Neuronal stem cell (in vitro differentiated cells): ENCODE measurements at regions not wholly inside any gene's neighbourhood (a gene's known extent, or its start where the extent isn't known, plus 50 kb on each side); places are given as distances from the start of the nearest gene placed in this dataset.
"Not testable (repeated sequence)": the region's sequence is repeated elsewhere in the genome, so short reads cannot be mapped to it uniquely, and the experiment has no call there.

ENCODE experiments used
- DNase-seq: peaks from one replicate; pipeline ENCODE4 v3.0.0-alpha.2; 2013; ENCODE audit warnings: low spot score
- H2AFZ ChIP-seq: one replicate; pipeline ENCODE4 v1.6.1; 2013; ENCODE audit warnings: mild to moderate bottlenecking, low read length, inconsistent platforms
- H2AK5ac ChIP-seq: 2 replicates; pipeline ENCODE4 v1.6.1; 2013; ENCODE audit warnings: low read depth, mild to moderate bottlenecking, inconsistent platforms, low read length, moderate library complexity, mixed read lengths
- H2BK120ac ChIP-seq: 2 replicates; pipeline ENCODE4 v1.6.1; 2013; ENCODE audit warnings: low read depth, mild to moderate bottlenecking, inconsistent platforms, low read length, moderate library complexity, mixed read lengths
- H2BK12ac ChIP-seq: one replicate; pipeline ENCODE4 v1.6.1; 2013; ENCODE audit warnings: low read length, inconsistent platforms
- H2BK15ac ChIP-seq: 2 replicates; pipeline ENCODE4 v1.6.1; 2013; ENCODE audit warnings: mild to moderate bottlenecking, low read length, inconsistent platforms, mixed read lengths
- H2BK5ac ChIP-seq: one replicate; pipeline ENCODE4 v1.6.1; 2013; ENCODE audit warnings: inconsistent platforms, mild to moderate bottlenecking, low read length, moderate library complexity
- H3K14ac ChIP-seq: one replicate; pipeline ENCODE4 v1.6.1; 2013; ENCODE audit warnings: low read length, inconsistent platforms
- H3K18ac ChIP-seq: 2 replicates; pipeline ENCODE4 v1.6.1; 2013; ENCODE audit warnings: low read length, inconsistent platforms
- H3K23ac ChIP-seq: 2 replicates; pipeline ENCODE4 v1.6.1; 2013; ENCODE audit warnings: low read depth, mild to moderate bottlenecking, mixed read lengths, low read length, inconsistent platforms; ENCODE audit not compliant: poor library complexity
- H3K27ac ChIP-seq: replicated peaks from 3 replicates; pipeline ENCODE4 v1.5.1; 2013; ENCODE audit warnings: low read length, inconsistent platforms
- H3K27me3 ChIP-seq, 3 experiments: 2 replicates each; pipeline ENCODE4 v1.6.1; 2013; ENCODE audit warnings: low read length in 3 of 3, mild to moderate bottlenecking in 2 of 3, inconsistent platforms in 1 of 3, low read depth in 1 of 3, mixed read lengths in 1 of 3, moderate library complexity in 1 of 3; ENCODE audit not compliant: control insufficient read depth in 3 of 3, insufficient read depth in 3 of 3
- H3K36me3 ChIP-seq, 2 donors: replicated peaks in 1 of 2; 2 replicates each; pipeline ENCODE4 v1.6.1; 2013; ENCODE audit warnings: low read length in 2 of 2; ENCODE audit not compliant: control insufficient read depth in 2 of 2, insufficient read depth in 2 of 2
- H3K4ac ChIP-seq: 2 replicates; pipeline ENCODE4 v1.6.1; 2013; ENCODE audit warnings: inconsistent platforms, mild to moderate bottlenecking, low read length, moderate library complexity
- H3K4me1 ChIP-seq, 2 donors: 1 replicate in 1 of 2; 2 replicates in 1 of 2; pipeline ENCODE4 v1.6.1; 2013; ENCODE audit warnings: low read length in 2 of 2, low read depth in 1 of 2; ENCODE audit not compliant: control insufficient read depth in 2 of 2, insufficient read depth in 1 of 2
- H3K4me2 ChIP-seq: one replicate; pipeline ENCODE4 v1.6.1; 2013; ENCODE audit warnings: mild to moderate bottlenecking, low read length, inconsistent platforms; ENCODE audit not compliant: insufficient read depth, poor library complexity, severe bottlenecking
- H3K4me3 ChIP-seq, 2 donors: 2 replicates each; pipeline ENCODE4 v1.5.1; 2013; ENCODE audit warnings: low read length in 2 of 2, mild to moderate bottlenecking in 2 of 2, inconsistent platforms in 1 of 2, moderate library complexity in 1 of 2
- H3K79me1 ChIP-seq: one replicate; pipeline ENCODE4 v1.6.1; 2013; ENCODE audit warnings: low read depth, mild to moderate bottlenecking, inconsistent platforms, low read length, moderate library complexity
- H3K9ac ChIP-seq: one replicate; pipeline ENCODE4 v1.6.1; 2013; ENCODE audit warnings: mild to moderate bottlenecking, low read depth, low read length, inconsistent platforms; ENCODE audit not compliant: poor library complexity
- H3K9me3 ChIP-seq, 2 donors: replicated peaks in 1 of 2; 2 replicates each; pipeline versions ENCODE3 to v1.6.1; 2013; ENCODE audit warnings: low read length in 2 of 2, mild to moderate bottlenecking in 2 of 2, inconsistent platforms in 1 of 2, low read depth in 1 of 2, mixed read lengths in 1 of 2, moderate library complexity in 1 of 2; ENCODE audit not compliant: control insufficient read depth in 2 of 2, insufficient read depth in 1 of 2
- H4K8ac ChIP-seq: one replicate; pipeline ENCODE4 v1.6.1; 2013; ENCODE audit warnings: low read depth, mild to moderate bottlenecking, inconsistent platforms, low read length, moderate library complexity
- H4K91ac ChIP-seq: one replicate; pipeline ENCODE4 v1.6.1; 2013; ENCODE audit warnings: low read length, low read depth, mild to moderate bottlenecking, inconsistent platforms; ENCODE audit not compliant: poor library complexity
- WGBS, 2 donors: extraction: QIAGEN DNeasy Blood & Tissue Kit; methylation state at CpG; one replicate each; pipeline ENCODE4 v1.1.7; 2013; ENCODE audit warnings: missing lambda C conversion rate in 2 of 2, mixed read lengths in 1 of 2; ENCODE audit not compliant: insufficient read length in 2 of 2, insufficient replicate concordance in 1 of 2; ENCODE audit errors: extremely low coverage in 2 of 2; 5-methylcytosine and 5-hydroxymethylcytosine counted together

- H3K9ac ChIP-seq, H3K23ac ChIP-seq, H3K9me3 ChIP-seq, H3K14ac ChIP-seq, DNase-seq, H3K4ac ChIP-seq, H3K18ac ChIP-seq, H2BK5ac ChIP-seq, H3K27ac ChIP-seq, H3K4me1 ChIP-seq, H2BK15ac ChIP-seq, H3K4me2 ChIP-seq, H2BK120ac ChIP-seq, H3K36me3 ChIP-seq, H3K4me3 ChIP-seq, H4K8ac ChIP-seq, H3K79me1 ChIP-seq, H2BK12ac ChIP-seq, H2AK5ac ChIP-seq, H3K27me3 ChIP-seq, H2AFZ ChIP-seq, H4K91ac ChIP-seq: not testable (repeated sequence)
- WGBS, 2 donors = no CpG with 5 or more reads among the region's 3 CpGs
Observed at GRCh38 chr15:84531709-84532367, 69.0 kb upstream of the ZSCAN2 start.

DNA sequence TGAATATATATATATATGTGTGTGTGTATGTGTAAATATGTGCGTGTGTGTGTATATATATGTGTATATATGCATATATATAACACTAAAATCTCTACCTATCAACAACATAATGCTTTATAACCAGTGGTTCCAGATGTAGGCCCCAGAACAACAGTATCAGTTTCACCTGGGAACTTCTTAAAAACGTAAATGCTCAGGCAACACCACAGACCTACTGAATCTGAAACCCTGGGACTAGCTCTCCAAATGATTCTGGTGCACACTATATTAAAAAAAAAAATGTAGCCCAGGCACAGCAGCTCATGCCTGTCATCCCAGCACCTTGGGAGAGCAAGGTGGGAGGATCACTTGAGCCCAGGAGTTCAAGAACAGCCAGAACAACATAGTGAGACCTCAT lies 67.1 kb upstream of the ZSCAN2 start:
- no CpG with 5 or more reads among the region's 2 CpGs for WGBS, 2 donors
- H3K4me2 ChIP-seq = not testable (repeated sequence)

DNA sequence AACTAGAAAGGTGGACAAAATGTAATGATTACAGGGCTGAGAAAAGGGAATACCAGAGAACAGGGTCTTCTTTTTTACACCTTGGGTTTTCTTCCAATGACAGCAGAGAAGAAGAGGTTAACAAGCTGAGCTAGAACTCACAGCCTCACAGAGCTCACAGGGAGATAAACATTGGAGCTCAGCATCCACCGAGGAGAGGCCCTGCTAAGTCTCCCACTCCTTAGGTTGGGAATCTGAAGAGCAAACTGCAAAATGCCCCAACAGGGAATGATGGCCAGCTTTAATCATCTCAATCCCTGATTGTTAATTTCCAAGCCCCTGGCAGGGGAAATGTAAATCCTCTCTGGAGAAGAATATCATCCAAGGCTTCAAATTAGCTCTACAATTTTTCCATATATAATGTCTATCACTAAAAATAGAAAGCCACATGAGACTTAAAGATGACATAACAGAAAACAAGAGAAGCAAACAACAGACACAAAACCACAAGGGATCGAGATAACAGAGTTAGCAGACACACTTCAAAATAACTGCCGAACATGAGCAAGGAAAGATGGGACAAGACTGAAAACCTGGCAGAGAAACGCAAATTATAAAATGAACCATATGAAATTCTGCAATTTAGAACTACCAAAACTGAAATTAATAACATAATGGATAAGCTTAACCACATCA lies 66.1 kb upstream of the ZSCAN2 start:
- H3K36me3 ChIP-seq, H3K79me1 ChIP-seq, H3K23ac ChIP-seq, H3K14ac ChIP-seq, H3K27me3 ChIP-seq, H3K18ac ChIP-seq, H3K4me3 ChIP-seq, H3K4ac ChIP-seq, H4K8ac ChIP-seq, H2BK120ac ChIP-seq, H3K9me3 ChIP-seq, H4K91ac ChIP-seq, H2BK12ac ChIP-seq, H3K9ac ChIP-seq, DNase-seq, H3K4me1 ChIP-seq, H2BK15ac ChIP-seq, H2AFZ ChIP-seq, H2AK5ac ChIP-seq, H3K4me2 ChIP-seq, H3K27ac ChIP-seq, H2BK5ac ChIP-seq: not testable (repeated sequence)
- WGBS, 2 donors = no CpG with 5 or more reads among the region's 4 CpGs

More for the DNA sequence above, 67.1 kb upstream of the ZSCAN2 start:
- not testable (repeated sequence) for H3K27ac ChIP-seq, H2AFZ ChIP-seq, H3K4ac ChIP-seq, H2AK5ac ChIP-seq, DNase-seq, H3K9me3 ChIP-seq, H2BK15ac ChIP-seq, H3K23ac ChIP-seq, H3K4me1 ChIP-seq, H3K79me1 ChIP-seq, H2BK12ac ChIP-seq, H3K18ac ChIP-seq, H3K27me3 ChIP-seq, H3K4me3 ChIP-seq, H4K91ac ChIP-seq, H4K8ac ChIP-seq, H3K9ac ChIP-seq, H2BK5ac ChIP-seq, H2BK120ac ChIP-seq, H3K36me3 ChIP-seq, H3K14ac ChIP-seq

DNA sequence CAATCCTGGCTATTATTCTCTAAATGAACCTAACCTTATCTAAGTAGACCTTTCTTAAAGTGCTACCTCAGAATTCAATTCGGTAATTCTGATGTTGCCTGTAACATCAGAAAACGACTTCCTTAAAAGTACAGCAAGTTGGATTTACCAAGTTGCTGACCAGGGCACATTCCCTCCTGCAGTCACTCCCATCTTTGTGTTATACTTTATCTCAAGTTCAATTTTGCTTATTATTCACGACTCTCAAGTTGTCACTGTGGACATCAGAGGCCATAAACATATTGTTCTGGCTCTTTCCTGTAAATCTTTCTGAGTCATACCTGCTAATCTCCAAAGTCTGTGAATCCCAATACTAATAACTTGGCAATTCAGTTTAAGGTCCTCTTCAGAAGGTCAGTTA lies 64.6 kb upstream of the ZSCAN2 start:
- not testable (repeated sequence) for H3K9ac ChIP-seq, H4K91ac ChIP-seq, H3K4ac ChIP-seq, H2AK5ac ChIP-seq, DNase-seq, H3K27ac ChIP-seq, H3K27me3 ChIP-seq, H3K4me2 ChIP-seq, H2BK120ac ChIP-seq, H3K18ac ChIP-seq, H3K4me3 ChIP-seq, H2BK15ac ChIP-seq, H4K8ac ChIP-seq, H2AFZ ChIP-seq, H3K14ac ChIP-seq, H3K9me3 ChIP-seq, H3K4me1 ChIP-seq, H3K79me1 ChIP-seq, H2BK5ac ChIP-seq, H2BK12ac ChIP-seq, H3K36me3 ChIP-seq, H3K23ac ChIP-seq
- WGBS, 2 donors = no CpG with 5 or more reads among the region's 3 CpGs
